Activated CD8-positive, alpha-beta T cell treated with anti-CD3 and anti-CD28 coated beads, Interleukin-2, amount 10 ng/mL, durations not matched to agents 7 days and 5 days (primary cell): ENCODE measurements at regions not wholly inside any gene's neighbourhood (a gene's known extent, or its start where the extent isn't known, plus 50 kb on each side); places are given as distances from the start of the nearest gene placed in this dataset.

Experiments
- ATAC-seq: fragments of 150-1000 bp; cut with Tn5 transposase; one replicate; pipeline ENCODE4 v1.10.0; 2021; ENCODE audit warnings: moderate library complexity
- CTCF ChIA-PET: fragments of 350-600 bp; sonication (Branson Sonifier 250); formaldehyde crosslinking; loops from one replicate; lab custom pipeline; 2021; ENCODE audit warnings: antibody characterized with exemption; lab: Charles Lee
- POLR2A ChIA-PET: fragments of 350-600 bp; sonication (Branson Sonifier 250); formaldehyde crosslinking; loops from one replicate; lab custom pipeline; 2021; ENCODE audit warnings: antibody characterized with exemption; lab: Charles Lee
- DNase-seq: peaks from one replicate; pipeline ENCODE4 v3.0.0-alpha.2; 2020
- H3K27ac Mint-ChIP-seq: one replicate; pipeline ENCODE4 v1.8.0; 2021; ENCODE audit warnings: mild to moderate bottlenecking, mixed read lengths
- H3K27me3 Mint-ChIP-seq: one replicate; pipeline ENCODE4 v1.8.0; 2021; ENCODE audit warnings: low read depth, mixed read lengths
- H3K36me3 Mint-ChIP-seq: one replicate; pipeline ENCODE4 v1.8.0; 2021; ENCODE audit warnings: low read depth, mixed read lengths
- H3K4me1 Mint-ChIP-seq: one replicate; pipeline ENCODE4 v1.8.0; 2021; ENCODE audit warnings: low read depth, mixed read lengths
- H3K4me3 Mint-ChIP-seq: one replicate; pipeline ENCODE4 v1.8.0; 2021; ENCODE audit warnings: mild to moderate bottlenecking, mixed read lengths
- H3K9me3 Mint-ChIP-seq: one replicate; pipeline ENCODE4 v1.8.0; 2022; ENCODE audit warnings: mixed read lengths; ENCODE audit not compliant: insufficient read depth

DNA sequence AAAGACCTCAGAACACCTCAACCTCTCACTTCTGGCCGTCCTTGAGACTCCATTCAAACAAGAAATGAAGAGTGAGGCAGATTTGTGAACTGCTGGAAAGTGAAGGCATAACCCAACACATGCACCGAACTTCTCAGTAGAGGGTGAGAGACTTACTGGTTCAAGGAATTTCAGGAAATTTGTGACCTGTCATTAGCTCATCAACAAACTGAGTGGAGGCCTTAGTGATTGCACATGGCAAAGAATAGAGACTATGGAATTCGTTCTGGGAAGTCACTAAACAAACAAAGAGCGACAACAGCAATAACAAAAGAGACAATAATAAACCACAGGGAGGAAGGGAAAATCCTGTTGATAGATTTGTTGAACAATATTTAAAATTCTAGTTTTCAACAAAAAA is 125.0 kb upstream of the AKR1E2 start:
- Mint-ChIP-seq H3K4me3 (no peak overlapping the region), H3K27me3 (peaks cover 26% of the 10 kb centered on the region), H3K27ac (no peak overlapping the region), H3K4me1 (peaks cover 4% of the 10 kb centered on the region), H3K36me3 (no peaks in the 10 kb centered on the region), H3K9me3 (no peaks in the 10 kb centered on the region)
- ChIA-PET POLR2A (no interaction called here), CTCF (no interaction called here)
- no peak for ATAC-seq
- no peak for DNase-seq

DNA sequence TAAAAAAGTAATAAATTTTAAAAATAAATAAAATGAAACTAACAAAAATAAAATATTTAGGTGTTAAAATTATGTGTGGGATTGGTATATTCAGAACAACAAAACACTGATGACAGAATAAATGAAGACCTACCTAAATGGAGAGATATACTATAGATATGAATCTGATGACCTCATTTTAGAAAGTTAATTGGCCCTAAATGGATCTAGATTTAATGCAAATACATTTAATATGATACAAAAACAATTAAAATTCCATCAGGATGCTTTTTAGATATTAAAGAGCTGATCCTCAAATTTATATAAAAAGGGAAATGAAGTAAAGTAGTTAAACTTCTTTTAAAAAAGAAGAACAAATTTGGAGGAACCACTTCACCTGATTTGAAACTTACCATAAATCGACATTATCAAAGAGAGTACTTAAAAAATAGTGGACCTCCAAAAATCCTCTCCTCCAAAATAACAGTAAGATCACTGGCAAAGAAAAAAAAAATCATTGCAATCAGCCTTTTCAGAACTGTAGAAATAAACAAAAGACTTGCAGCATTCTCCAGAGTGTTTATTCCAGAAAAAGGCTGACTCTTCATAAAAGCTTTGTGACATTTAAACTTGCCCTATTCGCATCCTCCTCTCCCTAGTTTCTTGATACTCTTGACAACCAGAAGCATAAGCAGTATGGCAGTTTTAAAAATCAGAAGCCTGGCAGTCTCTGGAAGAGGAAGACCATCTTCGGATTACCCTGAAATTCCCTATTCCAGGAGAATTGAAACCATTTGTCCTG is 125.9 kb upstream of the AKR1E2 start:
- no peak for ATAC-seq
- no peak for DNase-seq
- no peak overlapping the region for H3K4me3 Mint-ChIP-seq
- peaks cover 24% of the 10 kb centered on the region for H3K27me3 Mint-ChIP-seq
- ChIA-PET POLR2A (no interaction called here), CTCF (interaction anchor here (0.6 kb wide), 1 partner anchor 27 kb away, joined by 3 read pairs; no protein-coding TSS in a partner anchor)
- H3K36me3 Mint-ChIP-seq, result no peaks in the 10 kb centered on the region
- peaks cover 4% of the 10 kb centered on the region for H3K4me1 Mint-ChIP-seq
- H3K9me3 Mint-ChIP-seq, result no peaks in the 10 kb centered on the region
- H3K27ac Mint-ChIP-seq, result no peak overlapping the region

GRCh38 chr10:4698075-4698474 is 127.9 kb upstream of the AKR1E2 start:
- H3K36me3 Mint-ChIP-seq, result no peaks in the 10 kb centered on the region
- H3K4me3 Mint-ChIP-seq, result no peak overlapping the region
- H3K9me3 Mint-ChIP-seq, result no peaks in the 10 kb centered on the region
- ATAC-seq (no peak), DNase-seq (no peak)
- H3K4me1 Mint-ChIP-seq, result no peaks in the 10 kb centered on the region
- H3K27ac Mint-ChIP-seq, result no peak overlapping the region
- peaks cover 19% of the 10 kb centered on the region for H3K27me3 Mint-ChIP-seq
- CTCF ChIA-PET, result interaction anchor here (1.0 kb wide), 1 partner anchor 8 kb away, joined by 3 read pairs; no protein-coding TSS in a partner anchor
- POLR2A ChIA-PET, result no interaction called here

DNA sequence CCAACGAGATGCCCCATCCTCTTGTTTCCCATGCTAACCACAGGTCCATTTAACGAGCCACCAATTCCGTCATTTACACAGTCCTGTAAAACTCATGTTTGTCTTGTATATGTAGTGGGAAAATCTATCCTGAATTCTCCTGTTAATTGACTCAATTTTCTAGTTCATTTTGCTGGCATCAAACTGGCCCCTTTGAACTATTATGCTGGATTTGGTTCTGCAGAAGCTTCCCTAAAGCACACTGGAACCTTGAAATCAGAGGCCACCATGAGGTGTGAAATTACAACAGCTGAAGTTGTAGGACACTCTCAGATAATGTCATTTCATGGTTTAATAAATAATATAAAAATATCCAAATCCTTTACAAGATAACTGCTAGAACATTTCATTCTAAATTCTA is 129.8 kb upstream of the AKR1E2 start:
- CTCF ChIA-PET, result no interaction called here
- no peaks in the 10 kb centered on the region for H3K9me3 Mint-ChIP-seq
- H3K27ac Mint-ChIP-seq, result no peak overlapping the region
- DNase-seq, result no peak
- H3K36me3 Mint-ChIP-seq, result no peaks in the 10 kb centered on the region
- H3K27me3 Mint-ChIP-seq, result peaks cover 17% of the 10 kb centered on the region
- ATAC-seq, result no peak
- POLR2A ChIA-PET, result no interaction called here
- no peak overlapping the region for H3K4me3 Mint-ChIP-seq
- no peaks in the 10 kb centered on the region for H3K4me1 Mint-ChIP-seq

GRCh38 chr10:4693967-4694366 is 132.0 kb upstream of the AKR1E2 start:
- Mint-ChIP-seq H3K4me1 (no peaks in the 10 kb centered on the region), H3K4me3 (no peak overlapping the region), H3K27me3 (peaks cover 10% of the 10 kb centered on the region), H3K36me3 (no peaks in the 10 kb centered on the region), H3K9me3 (no peaks in the 10 kb centered on the region), H3K27ac (no peak overlapping the region)
- DNase-seq, result no peak
- no peak for ATAC-seq
- CTCF ChIA-PET, result no interaction called here
- POLR2A ChIA-PET, result no interaction called here

DNA sequence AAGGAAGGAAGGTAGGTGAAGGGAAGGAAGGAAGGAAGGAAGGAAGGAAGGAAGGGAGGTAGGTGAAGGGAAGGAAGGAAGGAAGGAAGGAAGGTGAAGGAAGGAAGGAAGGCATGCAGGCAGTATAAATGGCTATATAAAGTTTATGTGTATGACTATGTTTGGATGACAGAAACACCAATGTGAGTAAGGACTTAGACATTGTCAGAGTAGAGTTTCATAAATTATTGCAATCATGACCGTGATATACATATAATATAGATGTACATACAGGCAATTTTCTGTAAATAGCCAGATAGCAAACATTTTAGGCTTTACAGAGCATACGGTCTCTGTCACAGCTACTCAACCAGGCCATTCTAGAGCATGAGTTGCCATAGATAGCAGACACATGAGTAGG is 133.8 kb upstream of the AKR1E2 start:
- no peak for DNase-seq
- H3K36me3 Mint-ChIP-seq, result no peaks in the 10 kb centered on the region
- ATAC-seq, result no peak
- POLR2A ChIA-PET, result no interaction called here
- H3K27me3 Mint-ChIP-seq, result peaks cover 12% of the 10 kb centered on the region
- H3K27ac Mint-ChIP-seq, result no peak overlapping the region
- H3K4me3 Mint-ChIP-seq, result no peak overlapping the region
- H3K9me3 Mint-ChIP-seq, result no peaks in the 10 kb centered on the region
- H3K4me1 Mint-ChIP-seq, result no peaks in the 10 kb centered on the region
- CTCF ChIA-PET, result no interaction called here

GRCh38 chr10:4691776-4692175 is 134.2 kb upstream of the AKR1E2 start:
- Mint-ChIP-seq H3K27me3 (peaks cover 9% of the 10 kb centered on the region), H3K4me1 (no peaks in the 10 kb centered on the region), H3K27ac (no peak overlapping the region), H3K9me3 (no peaks in the 10 kb centered on the region), H3K4me3 (no peak overlapping the region), H3K36me3 (no peaks in the 10 kb centered on the region)
- ChIA-PET CTCF (no interaction called here), POLR2A (no interaction called here)
- ATAC-seq, result no peak
- no peak for DNase-seq

DNA sequence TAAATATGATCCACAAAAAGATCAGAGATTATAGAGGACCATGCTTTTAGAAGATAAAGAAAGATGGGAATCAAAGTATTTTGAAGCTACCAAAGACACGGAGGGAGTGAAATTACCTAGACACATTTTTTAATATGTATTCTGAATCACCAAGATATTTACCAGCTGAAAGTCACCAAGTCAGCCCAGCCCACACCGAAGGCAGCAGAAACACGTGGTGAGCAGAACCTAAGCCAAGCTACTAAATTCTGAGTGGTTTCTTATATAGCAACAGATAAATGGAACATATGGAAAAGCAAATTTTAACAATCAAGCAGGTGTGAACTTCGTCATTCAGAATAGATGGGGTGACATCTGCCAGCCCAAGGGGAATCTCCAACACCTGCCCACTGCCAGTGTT is 134.7 kb upstream of the AKR1E2 start:
- Mint-ChIP-seq H3K36me3 (no peaks in the 10 kb centered on the region), H3K27me3 (peaks cover 9% of the 10 kb centered on the region), H3K27ac (no peak overlapping the region), H3K4me3 (no peak overlapping the region), H3K9me3 (no peaks in the 10 kb centered on the region), H3K4me1 (no peaks in the 10 kb centered on the region)
- ChIA-PET CTCF (no interaction called here), POLR2A (no interaction called here)
- ATAC-seq (no peak), DNase-seq (no peak)

DNA sequence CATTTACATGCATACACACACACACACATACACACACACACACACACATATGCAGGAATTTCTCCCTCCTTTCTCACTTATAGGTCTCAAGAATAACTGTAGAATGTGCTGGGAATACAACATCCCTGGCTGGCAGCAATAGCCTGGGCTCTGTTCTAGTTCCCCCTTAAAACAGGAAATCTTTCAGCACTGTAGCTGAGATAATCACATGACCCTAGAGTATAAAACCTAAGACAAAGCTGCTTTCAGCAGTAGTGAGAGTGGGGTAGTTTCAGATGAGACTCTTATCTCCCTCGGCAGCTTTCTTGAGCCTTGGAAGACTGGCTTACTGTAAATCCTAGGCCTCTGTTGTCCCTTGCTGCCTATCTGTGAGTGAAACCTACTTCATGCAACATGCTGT is 137.4 kb upstream of the AKR1E2 start:
- H3K4me1 Mint-ChIP-seq, result no peaks in the 10 kb centered on the region
- H3K4me3 Mint-ChIP-seq, result no peak overlapping the region
- no peak overlapping the region for H3K27ac Mint-ChIP-seq
- H3K36me3 Mint-ChIP-seq, result no peaks in the 10 kb centered on the region
- DNase-seq, result no peak
- H3K27me3 Mint-ChIP-seq, result peaks cover 12% of the 10 kb centered on the region
- POLR2A ChIA-PET, result no interaction called here
- ATAC-seq, result no peak
- H3K9me3 Mint-ChIP-seq, result no peaks in the 10 kb centered on the region
- CTCF ChIA-PET, result no interaction called here

- Mint-ChIP-seq H3K27ac (no peak overlapping the region), H3K36me3 (no peaks in the 10 kb centered on the region), H3K27me3 (peaks cover 13% of the 10 kb centered on the region), H3K4me3 (no peak overlapping the region), H3K4me1 (no peaks in the 10 kb centered on the region), H3K9me3 (no peaks in the 10 kb centered on the region)
- ATAC-seq, result no peak
- DNase-seq, result no peak
- CTCF ChIA-PET, result no interaction called here
- POLR2A ChIA-PET, result no interaction called here
These were observed 137.8 kb upstream of the AKR1E2 start for GRCh38 chr10:4688168-4688567.

GRCh38 chr10:4687397-4687796 is 138.6 kb upstream of the AKR1E2 start:
- Mint-ChIP-seq H3K27ac (no peak overlapping the region), H3K4me1 (no peaks in the 10 kb centered on the region), H3K27me3 (peaks cover 13% of the 10 kb centered on the region), H3K36me3 (no peaks in the 10 kb centered on the region), H3K4me3 (no peak overlapping the region), H3K9me3 (no peaks in the 10 kb centered on the region)
- ChIA-PET CTCF (no interaction called here), POLR2A (no interaction called here)
- no peak for ATAC-seq
- DNase-seq, result no peak

GRCh38 chr10:4686644-4686996 is 139.4 kb upstream of the AKR1E2 start:
- no peak for DNase-seq
- ChIA-PET CTCF (no interaction called here), POLR2A (no interaction called here)
- no peak for ATAC-seq
- H3K36me3 Mint-ChIP-seq, result no peaks in the 10 kb centered on the region
- no peaks in the 10 kb centered on the region for H3K9me3 Mint-ChIP-seq
- H3K4me3 Mint-ChIP-seq, result no peak overlapping the region
- no peaks in the 10 kb centered on the region for H3K4me1 Mint-ChIP-seq
- no peak overlapping the region for H3K27ac Mint-ChIP-seq
- H3K27me3 Mint-ChIP-seq, result peaks cover 14% of the 10 kb centered on the region
